ENCODE measurements at regions not wholly inside any gene's neighbourhood (a gene's known extent, or its start where the extent isn't known, plus 50 kb on each side); places are given as distances from the start of the nearest gene placed in this dataset.

- TF ChIP-seq, protein P1, sequence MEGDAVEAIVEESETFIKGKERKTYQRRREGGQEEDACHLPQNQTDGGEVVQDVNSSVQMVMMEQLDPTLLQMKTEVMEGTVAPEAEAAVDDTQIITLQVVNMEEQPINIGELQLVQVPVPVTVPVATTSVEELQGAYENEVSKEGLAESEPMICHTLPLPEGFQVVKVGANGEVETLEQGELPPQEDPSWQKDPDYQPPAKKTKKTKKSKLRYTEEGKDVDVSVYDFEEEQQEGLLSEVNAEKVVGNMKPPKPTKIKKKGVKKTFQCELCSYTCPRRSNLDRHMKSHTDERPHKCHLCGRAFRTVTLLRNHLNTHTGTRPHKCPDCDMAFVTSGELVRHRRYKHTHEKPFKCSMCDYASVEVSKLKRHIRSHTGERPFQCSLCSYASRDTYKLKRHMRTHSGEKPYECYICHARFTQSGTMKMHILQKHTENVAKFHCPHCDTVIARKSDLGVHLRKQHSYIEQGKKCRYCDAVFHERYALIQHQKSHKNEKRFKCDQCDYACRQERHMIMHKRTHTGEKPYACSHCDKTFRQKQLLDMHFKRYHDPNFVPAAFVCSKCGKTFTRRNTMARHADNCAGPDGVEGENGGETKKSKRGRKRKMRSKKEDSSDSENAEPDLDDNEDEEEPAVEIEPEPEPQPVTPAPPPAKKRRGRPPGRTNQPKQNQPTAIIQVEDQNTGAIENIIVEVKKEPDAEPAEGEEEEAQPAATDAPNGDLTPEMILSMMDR (IDR thresholded peaks at IDR 0.05 in 2 of 3, conservative IDR thresholded peaks at IDR 0.05 in 1 of 3; ENCODE audit: borderline replicate concordance in 1 of 3, insufficient read depth in 1 of 3, low read depth in 2 of 3, low read length in 2 of 3), result no peak
- TF ChIP-seq CBX3 (IDR thresholded peaks at IDR 0.05; ENCODE audit: low read depth), result no peak
- TF ChIP-seq SP1 (IDR thresholded peaks at IDR 0.05; ENCODE audit: low read depth), result no peak
- no peak for TF ChIP-seq POLR2A (IDR thresholded peaks at IDR 0.05; ENCODE audit: borderline replicate concordance, extremely low read depth, insufficient read depth, insufficient read length)
- TF ChIP-seq JUND (IDR thresholded peaks at IDR 0.05), result no peak
- TF ChIP-seq REST (IDR thresholded peaks at IDR 0.05; ENCODE audit: low read depth), result no peak
- no peak for TF ChIP-seq EZH2 (IDR thresholded peaks at IDR 0.05)
- no peak for TF ChIP-seq TCF7L2 (IDR thresholded peaks at IDR 0.05; ENCODE audit: borderline replicate concordance, extremely low read depth, insufficient read depth, insufficient read length)
- no peak for TF ChIP-seq YY1 (IDR thresholded peaks at IDR 0.05; ENCODE audit: extremely low read depth, insufficient replicate concordance, low read depth, low read length)
These were observed 981.7 kb upstream of the NCAM2 start for GRCh38 chr21:20016435-20017005.

Data from HCT116 (cell line).